K562 (cell line): ENCODE measurements at regions not wholly inside any gene's neighbourhood (a gene's known extent, or its start where the extent isn't known, plus 50 kb on each side); places are given as distances from the start of the nearest gene placed in this dataset.

ENCODE experiments used
- FOS ChIP-seq: IDR thresholded peaks from 3 replicates; pipeline ENCODE4 v1.6.1; 2011; ENCODE audit not compliant: insufficient read length; ENCODE audit errors: extremely low read depth
- MCM7 ChIP-seq, 2 experiments: fragments of 450-650 bp; IDR thresholded peaks; 2 replicates each; pipeline ENCODE4 v1.6.1; 2016 to 2018
- RNF2 ChIP-seq: sonication (generic); IDR thresholded peaks from 2 replicates; pipeline ENCODE4 v1.6.1; 2016
- SMARCC2 ChIP-seq: fragments of 450-650 bp; IDR thresholded peaks from 2 replicates; pipeline ENCODE4 v1.6.1; 2017; ENCODE audit warnings: antibody characterized with exemption, moderate library complexity, mild to moderate bottlenecking, low read depth
- ZBED1 ChIP-seq: IDR thresholded peaks from 2 replicates; pipeline ENCODE4 v1.6.1; 2014
- ZNF124 ChIP-seq: sonication (generic); formaldehyde crosslinking; IDR thresholded peaks from 2 replicates; pipeline ENCODE4 v1.8.1; 2022; ENCODE audit warnings: missing genetic modification reagents
- ZNF354B ChIP-seq: fragments of 250-450 bp; sonication (Bioruptor Pico); IDR thresholded peaks from 2 replicates; pipeline ENCODE4 v1.4.0; 2020
- ZNF561 ChIP-seq: fragments of 450-650 bp; formaldehyde crosslinking; conservative IDR thresholded peaks from 2 replicates; pipeline ENCODE4 v1.4.0; 2020; ENCODE audit warnings: mild to moderate bottlenecking, moderate library complexity
- TF ChIP-seq, protein P1 (sequence below), 3 experiments: IDR thresholded peaks in 2 of 3; conservative IDR thresholded peaks in 1 of 3; 2 replicates each; pipeline ENCODE4 v1.5.1; 2011 to 2012; ENCODE audit warnings: low read length in 3 of 3, mild to moderate bottlenecking in 3 of 3, control low read depth in 2 of 3, improper control_type of control experiment in 1 of 3, inconsistent platforms in 1 of 3, low read depth in 1 of 3, mixed read lengths in 1 of 3, moderate library complexity in 1 of 3; ENCODE audit not compliant: insufficient read depth in 2 of 3

- TF ChIP-seq ZNF124 (CRISPR knock-in tag) (no peak), FOS (no peak), ZNF561 (CRISPR knock-in tag) (no peak), ZBED1 (no peak), SMARCC2 (no peak), MCM7 (IDR thresholded peaks at IDR 0.05) (no peak), ZNF354B (CRISPR knock-in tag) (no peak), RNF2 (no peak)
- TF ChIP-seq, protein P1, sequence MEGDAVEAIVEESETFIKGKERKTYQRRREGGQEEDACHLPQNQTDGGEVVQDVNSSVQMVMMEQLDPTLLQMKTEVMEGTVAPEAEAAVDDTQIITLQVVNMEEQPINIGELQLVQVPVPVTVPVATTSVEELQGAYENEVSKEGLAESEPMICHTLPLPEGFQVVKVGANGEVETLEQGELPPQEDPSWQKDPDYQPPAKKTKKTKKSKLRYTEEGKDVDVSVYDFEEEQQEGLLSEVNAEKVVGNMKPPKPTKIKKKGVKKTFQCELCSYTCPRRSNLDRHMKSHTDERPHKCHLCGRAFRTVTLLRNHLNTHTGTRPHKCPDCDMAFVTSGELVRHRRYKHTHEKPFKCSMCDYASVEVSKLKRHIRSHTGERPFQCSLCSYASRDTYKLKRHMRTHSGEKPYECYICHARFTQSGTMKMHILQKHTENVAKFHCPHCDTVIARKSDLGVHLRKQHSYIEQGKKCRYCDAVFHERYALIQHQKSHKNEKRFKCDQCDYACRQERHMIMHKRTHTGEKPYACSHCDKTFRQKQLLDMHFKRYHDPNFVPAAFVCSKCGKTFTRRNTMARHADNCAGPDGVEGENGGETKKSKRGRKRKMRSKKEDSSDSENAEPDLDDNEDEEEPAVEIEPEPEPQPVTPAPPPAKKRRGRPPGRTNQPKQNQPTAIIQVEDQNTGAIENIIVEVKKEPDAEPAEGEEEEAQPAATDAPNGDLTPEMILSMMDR (IDR thresholded peaks at IDR 0.05 in 2 of 3, conservative IDR thresholded peaks at IDR 0.05 in 1 of 3; ENCODE audit: insufficient read depth in 2 of 3, low read depth in 1 of 3, low read length in 3 of 3), result no peak
Observed at GRCh38 chr12:97127061-97127460, 220.0 kb downstream of the NEDD1 start.
